ENCODE measurements at regions not wholly inside any gene's neighbourhood (a gene's known extent, or its start where the extent isn't known, plus 50 kb on each side); places are given as distances from the start of the nearest gene placed in this dataset.

GRCh38 chr1:101075926-101076325 is 50.3 kb upstream of the DPH5 start:
- DNase-seq (ENCODE audit: low read depth in 2 of 2): no peak
- TF ChIP-seq CTCF (IDR thresholded peaks at IDR 0.05; ENCODE audit: low read depth, low read length): no peak
- H3K4me3 ChIP-seq (replicated peaks in 1 of 2; ENCODE audit: low read depth in 2 of 2, low read length in 2 of 2): no peak overlapping the region
